Raji (cell line): ENCODE measurements at regions not wholly inside any gene's neighbourhood (a gene's known extent, or its start where the extent isn't known, plus 50 kb on each side); places are given as distances from the start of the nearest gene placed in this dataset.

Source experiments
- POLR2A ChIP-seq: IDR thresholded peaks from 2 replicates; pipeline ENCODE4 v1.6.1; 2011; ENCODE audit warnings: low read depth, low read length, control low read depth; ENCODE audit not compliant: insufficient read depth

- TF ChIP-seq POLR2A, result no peak
Measured at GRCh38 chr7:68256295-68256694, 1259.7 kb downstream of the TYW1 start.

DNA sequence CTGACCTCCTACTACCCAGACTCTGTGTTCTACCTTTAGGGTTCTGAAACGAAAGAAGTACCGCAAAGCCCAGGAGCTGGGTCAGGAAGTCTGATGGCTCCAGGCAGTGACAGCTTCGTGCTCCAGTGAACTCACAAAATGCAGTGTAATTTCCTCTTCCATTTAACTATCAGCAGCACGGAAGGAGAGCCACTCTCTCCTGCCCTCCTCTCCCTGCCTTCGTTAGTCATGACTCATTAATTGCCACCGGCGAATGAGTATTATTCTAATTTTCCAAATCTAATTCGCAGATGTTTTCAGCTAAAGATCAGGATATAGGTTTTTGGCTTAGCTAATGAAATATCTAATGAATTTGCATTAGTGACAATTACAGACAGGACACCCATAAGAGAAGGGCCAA lies 1262.0 kb downstream of the TYW1 start:
- no peak for TF ChIP-seq POLR2A

DNA sequence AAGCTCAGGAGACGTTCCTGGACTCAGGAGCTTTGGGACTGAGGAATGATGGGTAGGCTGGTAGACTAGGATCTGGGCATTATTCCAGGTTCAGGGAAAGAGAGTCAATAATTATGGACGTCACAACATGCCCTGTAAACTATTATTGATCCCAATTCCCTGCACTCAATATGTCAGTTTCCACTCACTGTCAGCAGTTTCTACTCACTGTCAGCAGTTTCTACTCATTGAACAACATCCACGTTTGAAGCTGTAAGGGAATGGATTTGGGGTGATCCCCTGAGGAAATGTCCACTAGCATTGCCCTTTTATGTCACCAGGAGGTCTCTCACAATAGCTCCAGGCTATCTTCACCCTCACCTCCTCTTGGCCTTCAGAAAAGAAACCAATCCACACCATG lies 1268.6 kb downstream of the TYW1 start:
- TF ChIP-seq POLR2A, result no peak

GRCh38 chr7:68266004-68266579 lies 1269.5 kb downstream of the TYW1 start:
- no peak for TF ChIP-seq POLR2A

DNA sequence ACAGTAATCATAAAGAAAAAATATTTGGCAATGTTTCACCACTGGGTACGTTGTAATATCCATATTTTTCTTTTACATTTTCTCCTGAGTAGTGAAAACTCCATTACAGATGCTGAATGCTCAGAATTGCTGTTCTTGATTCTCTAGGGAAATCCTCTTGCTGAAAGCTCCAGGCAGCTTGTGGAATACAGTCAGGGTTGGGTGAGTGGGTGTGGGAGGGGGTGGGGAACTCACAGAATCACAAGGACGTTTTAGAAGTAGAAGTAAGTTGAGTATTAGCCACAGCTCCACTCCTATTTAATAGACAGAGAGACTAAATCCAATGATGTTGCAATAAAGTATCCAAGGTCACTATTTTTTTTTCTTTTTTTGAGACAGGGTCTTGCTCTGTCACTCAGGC lies 1270.9 kb downstream of the TYW1 start:
- TF ChIP-seq POLR2A, result no peak

DNA sequence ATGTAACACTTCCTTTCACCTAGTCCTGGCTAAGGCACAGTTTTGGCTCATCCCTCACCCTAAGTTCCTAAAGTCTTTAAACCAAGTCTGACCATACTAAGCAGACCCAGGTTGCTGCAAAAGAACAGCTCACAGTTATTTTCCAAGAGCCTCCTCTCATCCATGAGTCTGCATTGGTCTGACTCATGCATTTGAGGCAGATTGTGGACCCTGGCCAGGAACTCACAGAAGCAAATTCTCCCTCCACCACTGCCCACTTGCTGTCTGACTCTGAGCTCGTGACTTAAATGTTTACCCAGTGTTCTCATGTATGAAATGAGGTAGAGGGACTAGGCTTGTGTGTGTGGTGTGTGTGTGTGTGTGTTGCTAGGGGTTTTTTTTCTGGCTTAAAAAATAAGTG lies 1272.8 kb downstream of the TYW1 start:
- no peak for TF ChIP-seq POLR2A

DNA sequence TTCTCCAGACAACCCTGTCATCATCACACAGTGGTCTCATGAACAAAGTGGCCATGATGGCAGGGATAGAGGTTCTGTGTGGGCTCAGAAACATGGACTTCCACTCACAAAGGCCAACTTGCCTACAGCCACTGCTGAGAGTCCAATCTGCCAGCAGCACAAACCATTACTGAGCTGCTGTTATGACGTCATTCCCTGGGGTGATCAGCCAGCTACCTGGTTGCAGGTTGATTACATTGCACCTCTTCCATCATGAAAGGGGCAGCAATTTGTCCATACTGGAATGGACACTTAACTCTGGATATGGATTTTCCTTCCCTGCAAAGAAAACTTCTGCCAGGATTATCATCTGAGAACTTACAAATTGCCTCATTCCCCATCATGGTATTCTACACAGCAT lies 1275.9 kb downstream of the TYW1 start:
- no peak for TF ChIP-seq POLR2A

DNA sequence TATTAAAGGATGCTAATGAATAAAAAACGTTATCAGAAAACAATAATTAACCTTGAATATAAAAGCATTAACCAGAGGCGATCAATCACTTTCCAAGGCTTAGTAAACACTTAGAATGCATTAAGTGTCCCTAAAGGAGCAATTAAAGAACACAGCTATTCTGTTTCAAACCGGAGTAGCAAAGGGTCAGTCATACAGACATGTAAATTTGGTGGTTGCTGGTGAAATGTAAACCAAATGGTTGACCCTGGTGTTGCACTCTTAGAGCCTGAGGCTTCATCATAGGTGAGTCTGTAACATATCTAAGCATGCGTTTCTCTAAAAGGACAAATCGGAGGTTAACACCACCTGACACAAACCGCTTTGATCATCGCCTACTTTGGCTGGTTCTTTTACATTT lies 1280.1 kb downstream of the TYW1 start:
- TF ChIP-seq POLR2A, result no peak

GRCh38 chr7:68279827-68280400 lies 1283.3 kb downstream of the TYW1 start:
- TF ChIP-seq POLR2A, result no peak

DNA sequence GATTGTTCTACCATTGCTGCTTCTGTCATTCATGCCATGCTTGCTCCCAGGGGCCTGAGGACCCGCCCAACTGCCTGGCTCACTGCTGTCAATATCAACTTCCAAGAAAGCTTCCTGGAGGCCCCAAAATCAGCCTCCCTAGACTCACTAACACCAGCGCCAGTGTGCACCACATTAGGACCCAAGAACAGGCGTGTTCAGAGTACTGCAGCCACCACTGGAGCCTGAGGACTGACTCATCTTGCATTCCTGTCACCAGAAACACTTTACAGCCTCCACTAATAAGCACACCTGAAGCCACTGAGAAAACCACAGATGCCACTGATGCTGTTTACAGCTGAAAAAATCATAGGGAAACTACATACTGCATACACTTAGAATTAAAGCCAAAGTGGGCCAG lies 1284.3 kb downstream of the TYW1 start:
- no peak for TF ChIP-seq POLR2A

GRCh38 chr7:68288144-68288593 lies 1291.5 kb downstream of the TYW1 start:
- TF ChIP-seq POLR2A, result no peak

- no peak for TF ChIP-seq POLR2A
Measured at GRCh38 chr7:68291710-68292109, 1295.1 kb downstream of the TYW1 start.

- TF ChIP-seq POLR2A, result no peak
Measured at GRCh38 chr7:68295386-68295785, 1298.8 kb downstream of the TYW1 start.

- no peak for TF ChIP-seq POLR2A
Measured at GRCh38 chr7:68304536-68304935, 1293.7 kb upstream of the AUTS2 start.

DNA sequence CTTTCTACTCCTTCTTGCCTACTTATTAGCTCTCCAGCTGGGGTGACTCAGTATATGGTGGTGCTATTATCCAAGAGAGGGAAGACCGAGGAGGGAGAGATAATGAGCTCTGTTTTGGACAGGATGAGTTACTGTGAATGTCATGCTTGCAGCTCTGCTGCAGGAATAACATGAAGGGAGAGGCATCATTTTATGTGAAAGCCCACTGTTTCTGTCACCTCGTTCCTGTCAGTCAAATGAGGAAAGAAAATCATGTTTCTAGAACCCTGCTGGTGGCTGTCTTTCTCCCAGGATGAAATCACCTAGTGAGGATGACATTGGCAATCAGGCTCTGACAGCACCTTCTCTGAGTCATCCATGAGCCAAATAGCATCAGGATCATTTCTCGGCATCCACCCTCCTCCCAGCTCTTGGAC lies 1291.6 kb upstream of the AUTS2 start:
- no peak for TF ChIP-seq POLR2A

DNA sequence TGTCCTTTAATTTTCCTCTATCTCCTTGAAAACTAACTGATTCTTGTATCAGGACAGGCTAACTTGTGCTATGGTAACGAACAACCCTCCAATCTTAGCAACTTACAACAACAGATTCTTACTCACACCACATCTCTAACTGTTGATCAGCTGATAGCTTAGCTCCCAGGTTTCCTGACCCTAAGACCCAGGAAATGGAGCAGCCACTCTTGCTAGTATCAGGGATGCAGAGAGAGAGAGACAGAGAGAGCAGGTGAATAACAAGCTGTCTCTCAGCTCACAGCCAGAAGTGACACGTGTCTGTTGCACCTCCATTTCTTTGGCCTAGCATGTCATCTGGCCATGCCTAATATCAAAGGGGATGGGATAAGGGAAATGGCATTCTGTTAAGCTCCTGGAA lies 1289.0 kb upstream of the AUTS2 start:
- no peak for TF ChIP-seq POLR2A

GRCh38 chr7:68309806-68310205 lies 1288.5 kb upstream of the AUTS2 start:
- no peak for TF ChIP-seq POLR2A
